ENCODE measurements at regions not wholly inside any gene's neighbourhood (a gene's known extent, or its start where the extent isn't known, plus 50 kb on each side); places are given as distances from the start of the nearest gene placed in this dataset.

- Histone ChIP-seq H3K9me3 (ENCODE audit: low read depth, low read length, poor library complexity, severe bottlenecking) (no peaks in the 10 kb centered on the region), H3K27ac (ENCODE audit: low read depth, low read length, poor library complexity, severe bottlenecking) (no peak overlapping the region), H3K36me3 (ENCODE audit: insufficient read depth, low read length, poor library complexity, severe bottlenecking) (no peaks in the 10 kb centered on the region), H3K27me3 (replicated peaks; ENCODE audit: insufficient read depth, low read depth, low read length, poor library complexity) (no peaks in the 10 kb centered on the region), H3K4me1 (ENCODE audit: insufficient read depth, low read length, poor library complexity, severe bottlenecking) (no peaks in the 10 kb centered on the region), H3K4me3 (ENCODE audit: low read depth, low read length, poor library complexity, severe bottlenecking) (no peak overlapping the region)
- no peak for DNase-seq (ENCODE audit: low spot score)
- ChIA-PET POLR2A (ENCODE audit: low non-redundant PET) (no interaction called here), CTCF (no interaction called here)
- intact Hi-C loops (cut with micrococcal nuclease; ENCODE audit: unreplicated experiment): no loop called here
- BruUV-seq (replicated peaks): no TSS peak
- TF ChIP-seq EZH2 (IDR thresholded peaks at IDR 0.05; ENCODE audit: borderline replicate concordance, low read depth, low read length, poor library complexity, severe bottlenecking): no peak
- TF ChIP-seq CTCF (conservative IDR thresholded peaks at IDR 0.05; ENCODE audit: low read depth, low read length): no peak
Observed at GRCh38 chr18:44452346-44452745, 228.3 kb upstream of the SETBP1 start.

- Histone ChIP-seq H3K4me3 (ENCODE audit: low read depth, low read length, poor library complexity, severe bottlenecking) (no peak overlapping the region), H3K4me1 (ENCODE audit: insufficient read depth, low read length, poor library complexity, severe bottlenecking) (no peaks in the 10 kb centered on the region), H3K27me3 (replicated peaks; ENCODE audit: insufficient read depth, low read depth, low read length, poor library complexity) (no peaks in the 10 kb centered on the region), H3K36me3 (ENCODE audit: insufficient read depth, low read length, poor library complexity, severe bottlenecking) (no peaks in the 10 kb centered on the region), H3K9me3 (ENCODE audit: low read depth, low read length, poor library complexity, severe bottlenecking) (no peaks in the 10 kb centered on the region), H3K27ac (ENCODE audit: low read depth, low read length, poor library complexity, severe bottlenecking) (no peak overlapping the region)
- TF ChIP-seq CTCF (conservative IDR thresholded peaks at IDR 0.05; ENCODE audit: low read depth, low read length): no peak
- no peak for TF ChIP-seq EZH2 (IDR thresholded peaks at IDR 0.05; ENCODE audit: borderline replicate concordance, low read depth, low read length, poor library complexity, severe bottlenecking)
- no TSS peak for BruUV-seq (replicated peaks)
- intact Hi-C loops (cut with micrococcal nuclease; ENCODE audit: unreplicated experiment): no loop called here
- ChIA-PET POLR2A (ENCODE audit: low non-redundant PET) (no interaction called here), CTCF (no interaction called here)
- DNase-seq (ENCODE audit: low spot score): no peak
Observed at GRCh38 chr18:44453505-44453904, 227.2 kb upstream of the SETBP1 start.

- intact Hi-C loops (cut with micrococcal nuclease; ENCODE audit: unreplicated experiment): no loop called here
- ChIA-PET POLR2A (ENCODE audit: low non-redundant PET) (no interaction called here), CTCF (no interaction called here)
- no peak for TF ChIP-seq EZH2 (IDR thresholded peaks at IDR 0.05; ENCODE audit: borderline replicate concordance, low read depth, low read length, poor library complexity, severe bottlenecking)
- TF ChIP-seq CTCF (conservative IDR thresholded peaks at IDR 0.05; ENCODE audit: low read depth, low read length): no peak
- no peak overlapping the region for H3K27ac ChIP-seq (ENCODE audit: low read depth, low read length, poor library complexity, severe bottlenecking)
- no peak for DNase-seq (ENCODE audit: low spot score)
- no TSS peak for BruUV-seq (replicated peaks)
- no peaks in the 10 kb centered on the region for H3K9me3 ChIP-seq (ENCODE audit: low read depth, low read length, poor library complexity, severe bottlenecking)
- H3K36me3 ChIP-seq (ENCODE audit: insufficient read depth, low read length, poor library complexity, severe bottlenecking): no peaks in the 10 kb centered on the region
- no peaks in the 10 kb centered on the region for H3K27me3 ChIP-seq (replicated peaks; ENCODE audit: insufficient read depth, low read depth, low read length, poor library complexity)
- no peak overlapping the region for H3K4me3 ChIP-seq (ENCODE audit: low read depth, low read length, poor library complexity, severe bottlenecking)
- H3K4me1 ChIP-seq (ENCODE audit: insufficient read depth, low read length, poor library complexity, severe bottlenecking): no peaks in the 10 kb centered on the region
Observed at GRCh38 chr18:44458777-44459176, 221.9 kb upstream of the SETBP1 start.

Measured in A673 (cell line).